ENCODE measurements at regions not wholly inside any gene's neighbourhood (a gene's known extent, or its start where the extent isn't known, plus 50 kb on each side); places are given as distances from the start of the nearest gene placed in this dataset.

GRCh38 chr4:173937631-173938270, 345.7 kb downstream of the FBXO8 start:
- Mint-ChIP-seq H3K27ac (ENCODE audit: unreplicated experiment) (no peak overlapping the region), H3K9me3 (ENCODE audit: unreplicated experiment) (no peaks in the 10 kb centered on the region), H3K4me3 (ENCODE audit: unreplicated experiment) (no peak overlapping the region), H3K4me1 (ENCODE audit: low read depth, unreplicated experiment) (peaks cover 3% of the 10 kb centered on the region), H3K36me3 (ENCODE audit: low read depth, unreplicated experiment) (no peaks in the 10 kb centered on the region), H3K27me3 (ENCODE audit: low read depth, unreplicated experiment) (no peaks in the 10 kb centered on the region)
- Histone ChIP-seq H3K79me2 (ENCODE audit: insufficient read depth, low read length) (no peaks in the 10 kb centered on the region), H3K36me3 (ENCODE audit: insufficient read depth, low read length) (no peaks in the 10 kb centered on the region), H3K4me3 (ENCODE audit: insufficient read depth, low read depth, low read length) (no peak overlapping the region), H3K27ac (ENCODE audit: low read depth, low read length) (no peak overlapping the region), H3K4me2 (ENCODE audit: low read length) (no peak overlapping the region), H3K4me1 (ENCODE audit: insufficient read depth, low read length) (no peaks in the 10 kb centered on the region), H2AFZ (ENCODE audit: low read depth, low read length) (no peak overlapping the region), H3K9ac (ENCODE audit: low read length) (no peak overlapping the region), H3K27me3 (ENCODE audit: insufficient read depth, low read length) (no peaks in the 10 kb centered on the region), H3K9me3 (ENCODE audit: insufficient read depth, low read depth, low read length) (no peaks in the 10 kb centered on the region), H4K20me1 (ENCODE audit: insufficient read depth, low read length) (no peaks in the 10 kb centered on the region)
- no peak for FAIRE-seq
- TF ChIP-seq CTCF (IDR thresholded peaks at IDR 0.05; ENCODE audit: insufficient read depth, low read depth, low read length) = no peak
- TF ChIP-seq EZH2 (IDR thresholded peaks at IDR 0.05; ENCODE audit: insufficient read depth, low read length) = no peak
- no peak for DNase-seq (ENCODE audit: low read depth)

- no peak overlapping the region for H3K4me2 ChIP-seq (ENCODE audit: low read length)
- no peaks in the 10 kb centered on the region for H3K79me2 ChIP-seq (ENCODE audit: insufficient read depth, low read length)
- peaks cover 3% of the 10 kb centered on the region for H3K4me1 Mint-ChIP-seq (ENCODE audit: low read depth, unreplicated experiment)
- H3K36me3 Mint-ChIP-seq (ENCODE audit: low read depth, unreplicated experiment) = no peaks in the 10 kb centered on the region
- no peak overlapping the region for H2AFZ ChIP-seq (ENCODE audit: low read depth, low read length)
- H3K27ac Mint-ChIP-seq (ENCODE audit: unreplicated experiment) = no peak overlapping the region
- H3K4me3 ChIP-seq (ENCODE audit: insufficient read depth, low read depth, low read length) = no peak overlapping the region
- FAIRE-seq (no peak), DNase-seq (ENCODE audit: low read depth) (no peak)
- H3K36me3 ChIP-seq (ENCODE audit: insufficient read depth, low read length) = no peaks in the 10 kb centered on the region
- no peaks in the 10 kb centered on the region for H3K27me3 Mint-ChIP-seq (ENCODE audit: low read depth, unreplicated experiment)
- H4K20me1 ChIP-seq (ENCODE audit: insufficient read depth, low read length) = no peaks in the 10 kb centered on the region
- H3K9ac ChIP-seq (ENCODE audit: low read length) = no peak overlapping the region
- H3K4me3 Mint-ChIP-seq (ENCODE audit: unreplicated experiment) = no peak overlapping the region
- TF ChIP-seq EZH2 (IDR thresholded peaks at IDR 0.05; ENCODE audit: insufficient read depth, low read length) = no peak
- TF ChIP-seq CTCF (IDR thresholded peaks at IDR 0.05; ENCODE audit: insufficient read depth, low read depth, low read length) = no peak
- no peaks in the 10 kb centered on the region for H3K4me1 ChIP-seq (ENCODE audit: insufficient read depth, low read length)
- no peak overlapping the region for H3K27ac ChIP-seq (ENCODE audit: low read depth, low read length)
- H3K9me3 ChIP-seq (ENCODE audit: insufficient read depth, low read depth, low read length) = no peaks in the 10 kb centered on the region
- H3K27me3 ChIP-seq (ENCODE audit: insufficient read depth, low read length) = no peaks in the 10 kb centered on the region
- no peaks in the 10 kb centered on the region for H3K9me3 Mint-ChIP-seq (ENCODE audit: unreplicated experiment)
Observed at GRCh38 chr4:173936861-173937260, 346.6 kb downstream of the FBXO8 start.

DNA sequence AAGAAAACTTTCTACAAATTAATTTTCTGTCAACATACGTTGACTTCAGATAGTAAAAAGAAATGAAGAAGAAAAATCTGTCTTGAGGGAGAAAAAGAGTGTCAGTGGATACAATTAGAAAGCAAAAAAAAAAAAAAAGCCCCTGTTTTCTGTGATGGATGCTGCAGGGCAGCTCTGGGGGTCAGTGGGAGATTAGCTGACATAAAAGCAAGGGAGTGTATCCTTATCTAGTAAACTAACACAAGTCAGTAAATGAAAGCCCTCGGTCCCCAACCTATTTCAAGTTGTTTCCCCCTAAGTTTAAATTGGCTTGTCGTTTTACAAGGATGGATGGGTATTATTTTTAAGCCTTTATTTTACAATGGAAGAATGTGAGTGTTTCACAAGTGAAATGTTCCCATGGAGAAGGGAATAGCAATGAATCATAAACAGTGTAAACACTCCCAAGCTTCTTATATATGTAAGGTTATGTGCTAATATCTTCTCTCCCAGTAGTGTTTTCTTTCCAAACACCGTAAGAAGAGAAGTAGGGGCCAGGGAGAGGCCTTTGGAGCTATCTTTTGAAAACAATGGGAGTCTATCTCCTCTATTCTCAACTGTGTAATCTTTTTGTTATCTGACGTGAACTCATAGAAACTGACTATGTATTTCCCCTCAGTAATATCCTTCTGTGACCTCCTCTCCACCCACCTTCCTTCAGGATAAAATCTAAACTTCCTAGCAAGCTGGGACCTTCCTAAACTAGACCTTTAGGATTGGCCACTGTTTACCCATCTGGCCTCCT, 347.7 kb downstream of the FBXO8 start:
- FAIRE-seq (no peak), DNase-seq (ENCODE audit: low read depth) (peak; percentile 13)
- Histone ChIP-seq H2AFZ (ENCODE audit: low read depth, low read length) (no peak overlapping the region), H3K27me3 (ENCODE audit: insufficient read depth, low read length) (no peaks in the 10 kb centered on the region), H3K4me1 (ENCODE audit: insufficient read depth, low read length) (no peaks in the 10 kb centered on the region), H3K4me2 (ENCODE audit: low read length) (no peak overlapping the region), H4K20me1 (ENCODE audit: insufficient read depth, low read length) (no peaks in the 10 kb centered on the region), H3K79me2 (ENCODE audit: insufficient read depth, low read length) (no peaks in the 10 kb centered on the region), H3K9ac (ENCODE audit: low read length) (no peak overlapping the region), H3K4me3 (ENCODE audit: insufficient read depth, low read depth, low read length) (no peak overlapping the region), H3K9me3 (ENCODE audit: insufficient read depth, low read depth, low read length) (no peaks in the 10 kb centered on the region), H3K27ac (ENCODE audit: low read depth, low read length) (no peak overlapping the region), H3K36me3 (ENCODE audit: insufficient read depth, low read length) (no peaks in the 10 kb centered on the region)
- TF ChIP-seq EZH2 (IDR thresholded peaks at IDR 0.05; ENCODE audit: insufficient read depth, low read length) (no peak), CTCF (IDR thresholded peaks at IDR 0.05; ENCODE audit: insufficient read depth, low read depth, low read length) (no peak)
- Mint-ChIP-seq H3K4me1 (ENCODE audit: low read depth, unreplicated experiment) (peaks cover 3% of the 10 kb centered on the region), H3K27ac (ENCODE audit: unreplicated experiment) (no peak overlapping the region), H3K36me3 (ENCODE audit: low read depth, unreplicated experiment) (no peaks in the 10 kb centered on the region), H3K4me3 (ENCODE audit: unreplicated experiment) (no peak overlapping the region), H3K9me3 (ENCODE audit: unreplicated experiment) (no peaks in the 10 kb centered on the region), H3K27me3 (ENCODE audit: low read depth, unreplicated experiment) (no peaks in the 10 kb centered on the region)
